SIG-M5 treated with dmso at 0.1 percent for 504 hours (cell line): ENCODE measurements at regions not wholly inside any gene's neighbourhood (a gene's known extent, or its start where the extent isn't known, plus 50 kb on each side); places are given as distances from the start of the nearest gene placed in this dataset.

Experiments used
- DNase-seq: peaks from one replicate; lab custom pipeline; 2025; ENCODE audit not compliant: unreplicated experiment; lab: John Stamatoyannopoulos, UW

GRCh38 chr3:99131876-99132275 is 230.4 kb upstream of the DCBLD2 start:
- DNase-seq = no peak

- DNase-seq = no peak
These were observed 227.4 kb upstream of the DCBLD2 start for GRCh38 chr3:99128725-99129505.

- DNase-seq = peak; percentile 1
These were observed 226.7 kb upstream of the DCBLD2 start for GRCh38 chr3:99128235-99128634.

GRCh38 chr3:99126316-99126715 is 224.8 kb upstream of the DCBLD2 start:
- DNase-seq = no peak

- DNase-seq = no peak
These were observed 217.9 kb upstream of the DCBLD2 start for GRCh38 chr3:99119385-99119784.

- DNase-seq = no peak
These were observed 216.9 kb upstream of the DCBLD2 start for GRCh38 chr3:99118381-99118780.

- DNase-seq = peak; percentile 0
These were observed 213.2 kb upstream of the DCBLD2 start for GRCh38 chr3:99114565-99115291.

- no peak for DNase-seq
These were observed 209.7 kb upstream of the DCBLD2 start for GRCh38 chr3:99111235-99111634.

GRCh38 chr3:99110401-99110800 is 208.9 kb upstream of the DCBLD2 start:
- DNase-seq = no peak

- DNase-seq = no peak
These were observed 207.0 kb upstream of the DCBLD2 start for GRCh38 chr3:99108508-99108907.

GRCh38 chr3:99094606-99095005 is 193.1 kb upstream of the DCBLD2 start:
- no peak for DNase-seq

GRCh38 chr3:99087277-99087676 is 185.8 kb upstream of the DCBLD2 start:
- no peak for DNase-seq

- DNase-seq = no peak
These were observed 183.3 kb upstream of the DCBLD2 start for GRCh38 chr3:99084826-99085225.

- DNase-seq = no peak
These were observed 182.7 kb upstream of the DCBLD2 start for GRCh38 chr3:99084156-99084555.

GRCh38 chr3:99071096-99071495 is 169.6 kb upstream of the DCBLD2 start:
- DNase-seq = no peak

- no peak for DNase-seq
These were observed 168.5 kb upstream of the DCBLD2 start for GRCh38 chr3:99069973-99070372.

- no peak for DNase-seq
These were observed 165.4 kb upstream of the DCBLD2 start for GRCh38 chr3:99066863-99067262.

- DNase-seq = no peak
These were observed 147.7 kb upstream of the DCBLD2 start for GRCh38 chr3:99049164-99049563.

GRCh38 chr3:99041747-99042146 is 140.3 kb upstream of the DCBLD2 start:
- DNase-seq = no peak

GRCh38 chr3:99031778-99032177 is 130.3 kb upstream of the DCBLD2 start:
- no peak for DNase-seq

GRCh38 chr3:99023590-99024192 is 122.2 kb upstream of the DCBLD2 start:
- peak; percentile 39 for DNase-seq

- no peak for DNase-seq
These were observed 120.0 kb upstream of the DCBLD2 start for GRCh38 chr3:99021466-99021865.
